Keratinocyte (primary cell): ENCODE measurements at regions not wholly inside any gene's neighbourhood (a gene's known extent, or its start where the extent isn't known, plus 50 kb on each side); places are given as distances from the start of the nearest gene placed in this dataset.

ENCODE experiments used
- DNase-seq: peaks from one replicate; pipeline ENCODE4 v3.0.0-alpha.2; 2011; ENCODE audit warnings: low read depth, missing footprints, low spot score
- FAIRE-seq: peaks from 2 replicates; lab custom pipeline; 2011; peaks lifted over from hg19 to GRCh38; lab: Jason Lieb, UNC
- H2AFZ ChIP-seq: 2 replicates; pipeline ENCODE4 v1.6.0; 2012; ENCODE audit warnings: low read length, control low read depth, inconsistent platforms; ENCODE audit not compliant: control insufficient read depth
- H3K27ac ChIP-seq: 2 replicates; pipeline ENCODE4 v1.5.1; 2011; ENCODE audit warnings: low read length; ENCODE audit not compliant: control insufficient read depth, insufficient read depth
- H3K27me3 ChIP-seq: 3 replicates; pipeline ENCODE4 v1.6.0; 2011; ENCODE audit warnings: low read length; ENCODE audit not compliant: control insufficient read depth, insufficient read depth; ENCODE audit errors: extremely low read depth
- H3K36me3 ChIP-seq, 2 experiments: 2 replicates in 1 of 2; 3 replicates in 1 of 2; pipeline ENCODE4 v1.5.1; 2011; ENCODE audit warnings: low read length in 2 of 2, mild to moderate bottlenecking in 1 of 2; ENCODE audit not compliant: control insufficient read depth in 2 of 2, insufficient read depth in 2 of 2; ENCODE audit errors: extremely low read depth in 1 of 2
- H3K4me1 ChIP-seq: 3 replicates; pipeline ENCODE4 v1.5.1; 2011; ENCODE audit warnings: low read length; ENCODE audit not compliant: control insufficient read depth, insufficient read depth; ENCODE audit errors: extremely low read depth
- H3K4me2 ChIP-seq: 3 replicates; pipeline ENCODE4 v1.6.0; 2011; ENCODE audit warnings: low read depth, low read length; ENCODE audit not compliant: control insufficient read depth, insufficient read depth; ENCODE audit errors: extremely low read depth
- H3K4me3 ChIP-seq, 3 experiments: fragments of 200-600 bp in 1 of 3; sonication (generic) in 1 of 3; 2 replicates in 2 of 3; 3 replicates in 1 of 3; pipeline ENCODE4 v1.5.1; 2011 to 2016; ENCODE audit warnings: low read length in 3 of 3, mild to moderate bottlenecking in 3 of 3, control low read depth in 2 of 3, inconsistent platforms in 1 of 3, low read depth in 1 of 3, mixed read lengths in 1 of 3, mixed run types in 1 of 3, moderate library complexity in 1 of 3; ENCODE audit not compliant: control insufficient read depth in 2 of 3, insufficient read depth in 2 of 3; ENCODE audit errors: extremely low read depth in 1 of 3
- H3K79me2 ChIP-seq: 2 replicates; pipeline ENCODE4 v1.6.0; 2012; ENCODE audit warnings: low read length; ENCODE audit not compliant: control insufficient read depth, insufficient read depth
- H3K9ac ChIP-seq: 3 replicates; pipeline ENCODE4 v1.6.0; 2011; ENCODE audit warnings: low read length; ENCODE audit not compliant: control insufficient read depth, insufficient read depth; ENCODE audit errors: extremely low read depth
- H3K9me1 ChIP-seq: 3 replicates; pipeline ENCODE4 v1.6.0; 2011; ENCODE audit warnings: low read length; ENCODE audit not compliant: control insufficient read depth, insufficient read depth; ENCODE audit errors: extremely low read depth
- H3K9me3 ChIP-seq: 2 replicates; pipeline ENCODE4 v1.5.1; 2012; ENCODE audit warnings: low read depth, low read length; ENCODE audit not compliant: control insufficient read depth
- H4K20me1 ChIP-seq: 3 replicates; pipeline ENCODE4 v1.6.0; 2011; ENCODE audit warnings: low read length; ENCODE audit not compliant: control insufficient read depth, insufficient read depth; ENCODE audit errors: extremely low read depth
- EZH2 ChIP-seq: IDR thresholded peaks from one replicate; pipeline ENCODE4 v1.6.1; 2012; ENCODE audit warnings: inconsistent platforms, mild to moderate bottlenecking, low read length, moderate library complexity
- dilution Hi-C: fragments of 300-500 bp; cut with MboI; formaldehyde crosslinking; loops from one replicate; pipeline ENCODE4 v1.7.0; 2020; ENCODE audit warnings: low sequenced_read_pairs; ENCODE audit not compliant: extremely low pct_ligation_motif_present
- TF ChIP-seq, protein P1 (sequence below), 3 experiments: IDR thresholded peaks in 1 of 3; conservative IDR thresholded peaks in 1 of 3; optimal IDR thresholded peaks in 1 of 3; 2 replicates in 2 of 3; 3 replicates in 1 of 3; pipeline versions ENCODE3 to v1.5.1; 2011; ENCODE audit warnings: low read length in 3 of 3, mild to moderate bottlenecking in 3 of 3, moderate library complexity in 2 of 3, control low read depth in 1 of 3, inconsistent platforms in 1 of 3; ENCODE audit not compliant: insufficient read depth in 2 of 3; ENCODE audit errors: extremely low read depth in 1 of 3

DNA sequence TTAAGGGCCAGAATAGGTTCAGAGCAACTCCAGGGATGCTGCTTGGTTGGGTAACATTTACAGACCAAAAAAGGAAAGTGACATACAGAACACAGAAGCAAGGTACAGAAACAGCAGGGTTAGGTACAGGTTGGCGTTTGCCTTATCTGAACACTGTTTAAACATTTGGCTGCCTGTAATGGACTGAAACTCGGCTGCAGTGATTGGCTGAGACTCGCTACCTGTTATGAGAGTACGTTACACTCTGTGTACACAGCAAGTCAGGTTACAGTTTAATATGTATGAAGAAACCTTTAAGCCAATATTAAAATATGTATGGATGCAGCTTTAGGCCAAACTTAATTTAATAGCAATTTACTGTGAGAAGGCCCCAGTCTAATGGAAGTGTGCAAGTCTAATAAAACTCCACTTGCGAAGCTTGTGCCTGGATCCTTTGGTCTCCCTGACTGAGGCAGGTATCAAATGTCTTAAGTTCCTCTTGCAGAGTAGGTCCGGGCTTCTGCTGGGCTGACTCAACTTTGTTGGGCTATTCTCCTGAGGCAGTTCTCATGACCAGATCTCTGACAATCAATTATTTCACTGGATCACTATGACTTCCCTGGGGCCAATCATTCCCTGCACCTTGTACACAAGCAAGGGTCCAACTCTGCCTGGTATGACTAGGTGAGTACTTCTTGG is 204.9 kb downstream of the ZNF462 start:
- TF ChIP-seq, protein P1, sequence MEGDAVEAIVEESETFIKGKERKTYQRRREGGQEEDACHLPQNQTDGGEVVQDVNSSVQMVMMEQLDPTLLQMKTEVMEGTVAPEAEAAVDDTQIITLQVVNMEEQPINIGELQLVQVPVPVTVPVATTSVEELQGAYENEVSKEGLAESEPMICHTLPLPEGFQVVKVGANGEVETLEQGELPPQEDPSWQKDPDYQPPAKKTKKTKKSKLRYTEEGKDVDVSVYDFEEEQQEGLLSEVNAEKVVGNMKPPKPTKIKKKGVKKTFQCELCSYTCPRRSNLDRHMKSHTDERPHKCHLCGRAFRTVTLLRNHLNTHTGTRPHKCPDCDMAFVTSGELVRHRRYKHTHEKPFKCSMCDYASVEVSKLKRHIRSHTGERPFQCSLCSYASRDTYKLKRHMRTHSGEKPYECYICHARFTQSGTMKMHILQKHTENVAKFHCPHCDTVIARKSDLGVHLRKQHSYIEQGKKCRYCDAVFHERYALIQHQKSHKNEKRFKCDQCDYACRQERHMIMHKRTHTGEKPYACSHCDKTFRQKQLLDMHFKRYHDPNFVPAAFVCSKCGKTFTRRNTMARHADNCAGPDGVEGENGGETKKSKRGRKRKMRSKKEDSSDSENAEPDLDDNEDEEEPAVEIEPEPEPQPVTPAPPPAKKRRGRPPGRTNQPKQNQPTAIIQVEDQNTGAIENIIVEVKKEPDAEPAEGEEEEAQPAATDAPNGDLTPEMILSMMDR (optimal IDR thresholded peaks at IDR 0.05 in 1 of 3, IDR thresholded peaks at IDR 0.05 in 1 of 3, conservative IDR thresholded peaks at IDR 0.05 in 1 of 3; ENCODE audit: extremely low read depth in 1 of 3, insufficient read depth in 2 of 3, low read length in 3 of 3), result no peak
- no peak for TF ChIP-seq EZH2
- H3K79me2 ChIP-seq, result no peaks in the 10 kb centered on the region
- H3K4me2 ChIP-seq, result no peak overlapping the region
- dilution Hi-C loops, result no loop called here
- H3K27me3 ChIP-seq, result no peaks in the 10 kb centered on the region
- DNase-seq (no peak), FAIRE-seq (no peak)
- H3K36me3 ChIP-seq, result no peaks in the 10 kb centered on the region
- H3K9ac ChIP-seq, result no peak overlapping the region
- H3K9me3 ChIP-seq, result no peaks in the 10 kb centered on the region
- H3K4me1 ChIP-seq, result no peaks in the 10 kb centered on the region
- H3K9me1 ChIP-seq, result no peaks in the 10 kb centered on the region
- no peak overlapping the region for H2AFZ ChIP-seq
- H3K4me3 ChIP-seq, result no peak overlapping the region
- no peak overlapping the region for H3K27ac ChIP-seq
- no peaks in the 10 kb centered on the region for H4K20me1 ChIP-seq

DNA sequence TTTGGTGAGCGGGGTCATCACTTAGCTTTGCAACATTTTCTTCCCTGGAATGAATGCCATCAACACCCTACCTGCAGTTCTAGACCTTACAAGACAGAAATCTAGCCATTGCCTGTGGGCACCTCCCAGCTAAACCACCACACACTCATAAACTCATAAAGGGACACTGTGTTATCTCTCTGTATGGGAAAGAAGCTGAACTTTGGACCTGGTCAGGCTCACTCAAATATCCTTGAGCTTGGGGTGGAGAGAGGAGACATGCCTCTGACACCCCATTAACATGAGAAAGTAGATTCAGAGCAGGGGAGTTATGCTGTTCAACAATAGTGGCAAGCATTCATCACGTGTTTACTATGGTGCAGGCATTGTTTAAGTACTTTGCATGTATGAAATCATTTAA is 205.6 kb downstream of the ZNF462 start:
- Histone ChIP-seq H3K27me3 (no peaks in the 10 kb centered on the region), H3K27ac (no peak overlapping the region), H3K4me3 (no peak overlapping the region), H4K20me1 (no peaks in the 10 kb centered on the region), H3K79me2 (no peaks in the 10 kb centered on the region), H3K9me1 (no peaks in the 10 kb centered on the region), H3K4me1 (no peaks in the 10 kb centered on the region), H3K9me3 (no peaks in the 10 kb centered on the region), H3K9ac (no peak overlapping the region), H3K36me3 (no peaks in the 10 kb centered on the region), H2AFZ (no peak overlapping the region), H3K4me2 (no peak overlapping the region)
- FAIRE-seq (no peak), DNase-seq (no peak)
- dilution Hi-C loops, result no loop called here
- TF ChIP-seq, protein P1 (optimal IDR thresholded peaks at IDR 0.05 in 1 of 3, IDR thresholded peaks at IDR 0.05 in 1 of 3, conservative IDR thresholded peaks at IDR 0.05 in 1 of 3; ENCODE audit: extremely low read depth in 1 of 3, insufficient read depth in 2 of 3, low read length in 3 of 3), result no peak
- no peak for TF ChIP-seq EZH2
